MCF 10A (cell line): ENCODE measurements at regions not wholly inside any gene's neighbourhood (a gene's known extent, or its start where the extent isn't known, plus 50 kb on each side); places are given as distances from the start of the nearest gene placed in this dataset.

Experiments used
- BruUV-seq: library from RNA; stranded (reverse); fragments of 400-500 nt; replicated peaks from 2 replicates; lab custom pipeline; 2021; lab: Mats Ljungman, UMichigan
- CTCF ChIA-PET: fragments of 300-600 bp; sonication (Branson Sonifier 250); formaldehyde crosslinking; extraction: SDS; loops from one replicate; lab custom pipeline; 2021; ENCODE audit warnings: antibody characterized with exemption, inconsistent platforms; lab: Yijun Ruan, JAX
- POLR2A ChIA-PET: fragments of 300-600, 350-650 bp; sonication (Branson Sonifier 250); formaldehyde crosslinking; extraction: SDS; loops from one replicate; lab custom pipeline; 2020; ENCODE audit warnings: antibody characterized with exemption, inconsistent platforms; lab: Yijun Ruan, JAX
- DNase-seq: peaks from one replicate; pipeline ENCODE4 v3.0.0-alpha.2; 2018; ENCODE audit not compliant: unreplicated experiment
- H3K27ac Mint-ChIP-seq: one replicate; pipeline ENCODE4 v1.8.0; 2022; ENCODE audit warnings: mild to moderate bottlenecking, low read depth, mixed read lengths; ENCODE audit not compliant: unreplicated experiment
- H3K27me3 Mint-ChIP-seq: one replicate; pipeline ENCODE4 v1.8.0; 2022; ENCODE audit warnings: mixed read lengths; ENCODE audit not compliant: insufficient read depth, unreplicated experiment
- H3K36me3 Mint-ChIP-seq: one replicate; pipeline ENCODE4 v1.8.0; 2022; ENCODE audit warnings: mild to moderate bottlenecking, moderate library complexity, mixed read lengths; ENCODE audit not compliant: insufficient read depth, unreplicated experiment
- H3K4me1 Mint-ChIP-seq: one replicate; pipeline ENCODE4 v1.8.0; 2022; ENCODE audit warnings: mixed read lengths; ENCODE audit not compliant: insufficient read depth, unreplicated experiment
- H3K4me3 Mint-ChIP-seq: one replicate; pipeline ENCODE4 v1.8.0; 2022; ENCODE audit warnings: mild to moderate bottlenecking, moderate library complexity, mixed read lengths; ENCODE audit not compliant: unreplicated experiment
- H3K9me3 Mint-ChIP-seq: one replicate; pipeline ENCODE4 v1.8.0; 2022; ENCODE audit warnings: mixed read lengths; ENCODE audit not compliant: unreplicated experiment
- intact Hi-C: fragments of 100-400 bp; cut with micrococcal nuclease; formaldehyde crosslinking; loops from 2 replicates; pipeline ENCODE4 v1.14.1; 2022
- TF ChIP-seq, protein P1 (sequence below): fragments of 200-600 bp; IDR thresholded peaks from one replicate; pipeline ENCODE4 v1.8.0; 2022; ENCODE audit warnings: antibody characterized with exemption, mild to moderate bottlenecking; ENCODE audit not compliant: unreplicated experiment

DNA sequence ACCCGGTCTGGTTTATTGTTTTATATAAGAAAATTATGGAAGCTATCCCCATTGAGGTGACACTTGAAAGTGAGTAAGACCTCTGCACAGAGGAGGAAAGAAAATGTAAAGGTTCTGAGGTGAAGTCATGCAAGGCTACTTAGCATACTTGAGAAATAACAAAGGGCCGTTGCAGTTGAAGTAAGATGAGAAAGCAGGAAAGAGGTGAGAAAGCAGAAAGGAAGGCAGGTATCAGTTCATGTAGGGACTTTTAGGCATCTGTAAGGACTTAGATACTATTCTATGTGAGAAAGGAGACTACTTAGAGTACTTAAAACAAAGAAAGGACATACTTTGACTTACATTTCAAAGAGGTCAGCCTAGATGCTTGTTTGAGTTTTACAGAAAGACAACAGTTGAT is 84.7 kb downstream of the CASP12 start:
- no TSS peak for BruUV-seq
- no peak for DNase-seq
- POLR2A ChIA-PET: no interaction called here

GRCh38 chr11:104812103-104812788 is 86.0 kb downstream of the CASP12 start:
- no peaks in the 10 kb centered on the region for H3K9me3 Mint-ChIP-seq
- H3K4me3 Mint-ChIP-seq: no peak overlapping the region
- DNase-seq: no peak
- no TSS peak for BruUV-seq
- ChIA-PET CTCF (no interaction called here), POLR2A (no interaction called here)
- H3K27me3 Mint-ChIP-seq: no peaks in the 10 kb centered on the region
- intact Hi-C loops: no loop called here
- H3K4me1 Mint-ChIP-seq: no peaks in the 10 kb centered on the region
- no peaks in the 10 kb centered on the region for H3K36me3 Mint-ChIP-seq
- no peak overlapping the region for H3K27ac Mint-ChIP-seq
- TF ChIP-seq, protein P1, sequence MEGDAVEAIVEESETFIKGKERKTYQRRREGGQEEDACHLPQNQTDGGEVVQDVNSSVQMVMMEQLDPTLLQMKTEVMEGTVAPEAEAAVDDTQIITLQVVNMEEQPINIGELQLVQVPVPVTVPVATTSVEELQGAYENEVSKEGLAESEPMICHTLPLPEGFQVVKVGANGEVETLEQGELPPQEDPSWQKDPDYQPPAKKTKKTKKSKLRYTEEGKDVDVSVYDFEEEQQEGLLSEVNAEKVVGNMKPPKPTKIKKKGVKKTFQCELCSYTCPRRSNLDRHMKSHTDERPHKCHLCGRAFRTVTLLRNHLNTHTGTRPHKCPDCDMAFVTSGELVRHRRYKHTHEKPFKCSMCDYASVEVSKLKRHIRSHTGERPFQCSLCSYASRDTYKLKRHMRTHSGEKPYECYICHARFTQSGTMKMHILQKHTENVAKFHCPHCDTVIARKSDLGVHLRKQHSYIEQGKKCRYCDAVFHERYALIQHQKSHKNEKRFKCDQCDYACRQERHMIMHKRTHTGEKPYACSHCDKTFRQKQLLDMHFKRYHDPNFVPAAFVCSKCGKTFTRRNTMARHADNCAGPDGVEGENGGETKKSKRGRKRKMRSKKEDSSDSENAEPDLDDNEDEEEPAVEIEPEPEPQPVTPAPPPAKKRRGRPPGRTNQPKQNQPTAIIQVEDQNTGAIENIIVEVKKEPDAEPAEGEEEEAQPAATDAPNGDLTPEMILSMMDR: no peak

More for the DNA sequence above, 84.7 kb downstream of the CASP12 start:
- H3K27ac Mint-ChIP-seq: no peak overlapping the region
- CTCF ChIA-PET: no interaction called here
- H3K4me1 Mint-ChIP-seq: no peaks in the 10 kb centered on the region
- intact Hi-C loops: no loop called here
- H3K4me3 Mint-ChIP-seq: no peak overlapping the region
- no peaks in the 10 kb centered on the region for H3K36me3 Mint-ChIP-seq
- TF ChIP-seq, protein P1: no peak
- H3K9me3 Mint-ChIP-seq: no peaks in the 10 kb centered on the region
- H3K27me3 Mint-ChIP-seq: no peaks in the 10 kb centered on the region

DNA sequence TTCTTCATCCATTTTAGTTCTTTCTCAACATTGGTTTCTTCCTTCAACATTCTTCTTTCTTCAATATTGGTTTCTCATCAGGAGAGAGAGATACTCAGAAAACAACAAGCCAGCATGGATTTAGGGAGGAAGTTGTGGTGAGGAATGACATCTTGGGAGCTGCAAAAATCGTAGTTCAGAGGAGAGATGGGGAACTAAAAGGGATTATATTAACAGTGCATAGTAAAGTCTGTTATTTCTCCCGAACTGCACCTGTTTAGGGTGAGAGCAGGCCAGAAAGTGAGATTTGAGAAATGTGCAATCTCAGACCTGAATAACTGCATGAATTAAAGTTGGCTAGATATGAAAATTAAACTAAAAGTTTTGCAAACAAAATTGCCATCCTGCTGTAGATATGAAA is 94.5 kb downstream of the CASP12 start:
- no peak for DNase-seq
- Mint-ChIP-seq H3K27me3 (no peaks in the 10 kb centered on the region), H3K4me1 (no peaks in the 10 kb centered on the region), H3K27ac (no peak overlapping the region), H3K9me3 (no peaks in the 10 kb centered on the region), H3K36me3 (no peaks in the 10 kb centered on the region), H3K4me3 (no peak overlapping the region)
- intact Hi-C loops: no loop called here
- POLR2A ChIA-PET: no interaction called here
- BruUV-seq: no TSS peak
- TF ChIP-seq, protein P1: no peak
- CTCF ChIA-PET: no interaction called here

DNA sequence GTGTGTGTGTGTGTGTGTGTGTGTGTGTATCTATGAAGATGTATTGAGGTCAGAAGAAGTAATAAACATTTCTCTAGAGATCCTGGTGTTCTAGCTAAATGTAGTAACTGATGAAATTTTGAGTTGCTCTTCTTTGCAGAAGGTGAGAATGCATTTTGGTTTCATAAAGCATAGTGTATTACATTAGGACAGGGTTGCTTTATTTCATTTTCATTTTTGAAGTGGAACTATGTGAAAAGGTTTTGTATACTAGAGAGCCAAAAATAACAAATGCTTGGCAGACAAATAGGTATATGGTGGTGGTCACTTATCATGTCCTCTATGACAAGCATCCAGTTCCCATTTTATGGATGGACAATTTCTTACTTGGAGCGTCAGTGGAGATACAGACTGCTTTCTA is 99.0 kb downstream of the CASP12 start:
- DNase-seq: no peak
- no TSS peak for BruUV-seq
- ChIA-PET POLR2A (interaction anchor here (1.1 kb wide), 1 partner anchor 32 kb away, joined by 3 read pairs; no protein-coding TSS in a partner anchor), CTCF (no interaction called here)
- Mint-ChIP-seq H3K36me3 (no peaks in the 10 kb centered on the region), H3K9me3 (no peaks in the 10 kb centered on the region), H3K4me1 (no peaks in the 10 kb centered on the region), H3K4me3 (no peak overlapping the region), H3K27me3 (no peaks in the 10 kb centered on the region), H3K27ac (no peak overlapping the region)
- TF ChIP-seq, protein P1: no peak
- intact Hi-C loops: no loop called here
